ENCODE measurements at regions not wholly inside any gene's neighbourhood (a gene's known extent, or its start where the extent isn't known, plus 50 kb on each side); places are given as distances from the start of the nearest gene placed in this dataset.

GRCh38 chr20:24823989-24824693 is 124.9 kb upstream of the CST7 start:
- dilution Hi-C loops (cut with MboI; ENCODE audit: extremely low pct_ligation_motif_present, low sequenced_read_pairs), result no loop called here
- no peaks in the 10 kb centered on the region for H3K79me2 ChIP-seq (ENCODE audit: control insufficient read depth, insufficient read depth, low read length)
- DNase-seq (ENCODE audit: low read depth, low spot score) (no peak), FAIRE-seq (no peak)
- no peak overlapping the region for H3K4me2 ChIP-seq (ENCODE audit: insufficient read depth, low read length)
- H3K36me3 ChIP-seq (ENCODE audit: control insufficient read depth in 2 of 2, extremely low read depth in 1 of 2, insufficient read depth in 2 of 2, low read length in 2 of 2), result no peaks in the 10 kb centered on the region
- no peak overlapping the region for H3K27ac ChIP-seq (ENCODE audit: insufficient read depth, low read depth, low read length)
- TF ChIP-seq FOS (IDR thresholded peaks at IDR 0.05; ENCODE audit: borderline replicate concordance, insufficient read depth, low read length), result no peak
- TF ChIP-seq CTCF (IDR thresholded peaks at IDR 0.05; ENCODE audit: extremely low read depth in 1 of 2, insufficient read depth in 1 of 2, low read depth in 1 of 2, low read length in 2 of 2), result no peak
- no peak for TF ChIP-seq POLR2AphosphoS5 (IDR thresholded peaks at IDR 0.05; ENCODE audit: insufficient read depth, low read depth, low read length)
- TF ChIP-seq MYC (IDR thresholded peaks at IDR 0.05; ENCODE audit: low read depth, low read length), result no peak
- TF ChIP-seq EZH2 (IDR thresholded peaks at IDR 0.05; ENCODE audit: borderline replicate concordance, low read depth, low read length, severe bottlenecking), result no peak
- TF ChIP-seq GATA2 (IDR thresholded peaks at IDR 0.05; ENCODE audit: insufficient read depth, insufficient read length, low read depth, low read length), result no peak
- TF ChIP-seq MAX (IDR thresholded peaks at IDR 0.05; ENCODE audit: insufficient read depth, insufficient read length), result no peak
- no peak for TF ChIP-seq JUN (IDR thresholded peaks at IDR 0.05; ENCODE audit: borderline replicate concordance, insufficient read depth, insufficient read length, low read depth)
- no peak overlapping the region for H3K4me3 ChIP-seq (replicated peaks in 1 of 3; ENCODE audit: insufficient read depth in 1 of 3, low read depth in 1 of 3, low read length in 3 of 3)
- ChIA-PET CTCF (no interaction called here), POLR2A (no interaction called here)
- no peak overlapping the region for H2AFZ ChIP-seq (ENCODE audit: low read depth, low read length)
- H3K9ac ChIP-seq (replicated peaks; ENCODE audit: extremely low read depth, insufficient read depth, low read length), result no peak overlapping the region
- H3K9me3 ChIP-seq (replicated peaks; ENCODE audit: control insufficient read depth, insufficient read depth, low read length), result no peaks in the 10 kb centered on the region
- no peaks in the 10 kb centered on the region for H3K4me1 ChIP-seq (ENCODE audit: control insufficient read depth, extremely low read depth, insufficient read depth, low read length)
- no peaks in the 10 kb centered on the region for H3K27me3 ChIP-seq (ENCODE audit: control insufficient read depth in 2 of 2, insufficient read depth in 2 of 2, low read length in 2 of 2)
- H3K9me1 ChIP-seq (replicated peaks; ENCODE audit: control insufficient read depth, extremely low read depth, insufficient read depth, low read length), result no peaks in the 10 kb centered on the region
- BruUV-seq (replicated peaks), result no TSS peak
- H4K20me1 ChIP-seq (replicated peaks; ENCODE audit: control insufficient read depth, extremely low read depth, insufficient read depth, low read length), result no peaks in the 10 kb centered on the region
- intact Hi-C loops (cut with micrococcal nuclease), result no loop called here

Measured in endothelial cell of umbilical vein (primary cell).